ENCODE measurements at regions not wholly inside any gene's neighbourhood (a gene's known extent, or its start where the extent isn't known, plus 50 kb on each side); places are given as distances from the start of the nearest gene placed in this dataset.

- peak; percentile 57 for DNase-seq
Measured at GRCh38 chr20:52817511-52817910, 154.6 kb upstream of the TSHZ2 start.

GRCh38 chr20:52814371-52814770 lies 157.8 kb upstream of the TSHZ2 start:
- DNase-seq, result no peak

DNA sequence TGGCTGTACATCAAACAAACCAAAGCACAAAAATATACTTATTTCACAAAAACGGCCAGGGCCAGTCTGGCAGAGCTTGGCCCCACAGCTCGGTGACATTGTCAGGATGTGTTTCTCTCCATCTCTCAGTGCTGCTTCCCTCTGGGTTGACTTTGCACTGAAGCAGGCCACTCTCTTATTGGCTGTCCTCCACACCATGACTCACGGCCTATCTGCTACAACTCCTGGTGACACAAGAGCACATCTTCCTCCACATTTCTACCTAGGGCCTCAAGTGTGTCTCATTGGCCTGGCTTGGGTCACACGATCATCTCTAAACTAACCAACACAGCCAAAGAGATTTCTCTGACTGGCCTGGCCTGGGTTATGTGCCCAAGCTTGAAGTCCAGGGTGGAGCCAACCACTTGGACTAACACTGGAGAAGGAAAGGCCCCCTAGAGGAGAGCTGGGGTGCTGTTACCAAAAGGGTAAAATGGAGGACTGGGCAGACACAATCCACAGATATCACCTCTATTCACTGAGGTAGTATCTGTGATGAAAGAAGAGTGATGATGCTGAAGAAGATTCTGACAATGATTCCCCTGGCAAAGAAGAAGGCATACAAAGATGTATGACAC lies 159.8 kb upstream of the TSHZ2 start:
- no peak for DNase-seq

DNA sequence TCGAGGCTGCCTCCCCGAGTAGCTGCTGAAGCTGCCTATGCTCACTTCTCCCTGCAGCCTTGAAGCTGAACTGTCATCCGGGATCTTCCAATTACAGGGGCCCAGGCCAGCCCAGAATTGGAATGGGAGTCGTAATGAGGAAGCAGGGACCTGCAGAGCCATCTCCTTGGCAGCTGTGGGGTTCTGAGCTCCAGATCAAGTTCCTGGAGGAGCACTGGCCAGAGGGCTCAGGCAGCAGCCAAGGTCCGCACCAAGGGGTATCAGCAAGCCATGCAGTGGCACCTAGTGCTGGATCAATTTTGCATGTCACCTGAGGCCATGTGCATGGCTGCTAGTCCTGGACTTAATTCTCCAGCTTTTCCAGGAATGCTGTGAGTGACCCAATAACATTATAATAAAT lies 163.2 kb upstream of the TSHZ2 start:
- no peak for DNase-seq

DNA sequence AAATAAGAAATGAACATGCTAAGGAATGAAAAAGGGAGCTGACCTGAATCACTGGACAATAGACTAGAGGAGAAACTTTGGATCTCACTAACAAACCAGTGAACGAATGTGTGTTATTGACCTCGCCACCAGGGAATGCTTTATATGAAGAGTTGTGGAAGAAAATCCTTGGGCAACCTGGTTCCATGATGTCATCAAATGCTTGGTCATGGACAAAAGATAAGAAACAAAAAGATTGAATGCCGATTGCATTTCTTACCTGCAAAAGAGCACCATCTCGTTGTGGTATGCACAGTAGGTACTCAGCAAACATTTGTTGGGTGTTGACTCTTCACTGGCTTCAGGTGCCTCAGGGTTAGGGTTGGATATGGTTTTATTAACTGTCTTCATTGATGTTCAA lies 165.2 kb upstream of the TSHZ2 start:
- no peak for DNase-seq

GRCh38 chr20:52805843-52806242 lies 166.3 kb upstream of the TSHZ2 start:
- DNase-seq, result no peak

DNA sequence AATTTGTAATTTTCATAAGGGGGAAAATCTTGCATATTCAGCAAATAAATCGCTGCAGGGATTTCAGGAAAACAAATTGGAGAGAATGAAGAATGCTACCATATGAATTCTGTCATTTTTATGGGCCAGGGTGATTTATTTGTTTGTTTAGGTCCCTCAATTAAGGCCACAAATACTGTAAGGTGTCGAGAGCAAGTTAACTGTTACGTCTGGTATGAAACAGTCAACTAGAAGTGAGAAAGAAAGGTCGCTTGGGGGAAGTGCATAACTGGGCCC lies 166.9 kb upstream of the TSHZ2 start:
- no peak for DNase-seq

GRCh38 chr20:52804497-52805295 lies 167.5 kb upstream of the TSHZ2 start:
- no peak for DNase-seq

- DNase-seq, result no peak
Measured at GRCh38 chr20:52801628-52802006, 170.5 kb upstream of the TSHZ2 start.

GRCh38 chr20:52800734-52801627 lies 171.2 kb upstream of the TSHZ2 start:
- no peak for DNase-seq

DNA sequence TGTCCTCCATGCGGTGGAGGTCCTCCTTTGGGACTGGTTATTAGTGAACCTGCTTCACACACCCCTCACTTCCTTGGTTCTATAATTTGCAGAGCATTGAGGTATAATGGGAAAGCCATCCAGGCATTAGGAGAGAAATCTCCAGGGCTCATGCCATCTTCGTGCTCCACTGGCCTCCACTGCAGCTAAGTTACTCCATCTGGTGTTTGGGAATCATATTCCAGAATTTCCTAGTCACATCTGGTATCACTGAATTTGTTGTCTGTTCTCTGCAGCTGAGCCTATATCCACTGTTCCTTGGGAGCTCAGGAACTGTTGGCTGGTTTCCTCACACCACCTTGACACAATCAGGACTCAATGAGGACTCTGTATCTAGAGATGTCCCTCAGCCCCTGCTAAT lies 173.0 kb upstream of the TSHZ2 start:
- DNase-seq, result peak; percentile 17

GRCh38 chr20:52798124-52798523 lies 174.0 kb upstream of the TSHZ2 start:
- DNase-seq, result no peak

DNA sequence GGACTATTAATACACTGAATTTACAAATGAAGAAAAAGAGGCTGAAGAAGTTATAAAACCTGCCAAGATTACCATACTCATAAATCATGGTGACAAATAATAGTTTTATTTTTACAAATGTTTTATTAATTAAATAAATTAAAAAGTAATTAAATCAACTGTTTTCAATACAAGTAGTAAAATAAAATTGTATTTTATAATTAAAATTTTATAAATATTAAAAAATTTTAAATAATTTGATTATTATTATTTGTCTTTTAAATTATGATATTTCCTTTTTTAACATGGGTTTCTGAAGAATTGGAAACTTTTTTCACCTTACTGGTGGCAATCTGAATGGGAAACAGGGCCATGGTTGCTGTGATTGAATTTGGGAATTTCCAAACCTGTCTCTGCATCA lies 177.3 kb upstream of the TSHZ2 start:
- no peak for DNase-seq

- DNase-seq, result no peak
Measured at GRCh38 chr20:52793339-52793963, 178.7 kb upstream of the TSHZ2 start.

GRCh38 chr20:52791091-52791490 lies 181.1 kb upstream of the TSHZ2 start:
- no peak for DNase-seq

- no peak for DNase-seq
Measured at GRCh38 chr20:52789716-52790115, 182.4 kb upstream of the TSHZ2 start.

GRCh38 chr20:52787962-52788361 lies 184.2 kb upstream of the TSHZ2 start:
- DNase-seq, result no peak

DNA sequence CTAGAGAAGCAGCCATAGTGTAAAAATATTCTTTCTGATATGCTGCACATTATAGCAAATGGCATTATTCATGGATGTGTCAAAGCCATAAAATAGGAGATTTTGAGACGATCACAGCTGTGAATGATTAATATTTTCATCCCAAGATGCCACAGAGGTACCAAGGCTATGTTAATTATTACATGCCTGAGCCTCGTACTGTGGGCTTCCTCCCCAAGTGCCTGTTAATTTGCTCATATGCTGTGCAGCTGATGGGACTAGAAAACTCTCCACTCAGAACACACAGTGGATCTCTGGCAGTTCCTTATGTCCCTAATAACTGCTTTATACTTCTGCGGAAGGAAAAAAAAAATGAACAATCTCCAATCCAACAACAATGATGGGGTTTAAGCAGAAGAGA lies 184.9 kb upstream of the TSHZ2 start:
- DNase-seq, result peak; percentile 24

GRCh38 chr20:52785679-52786078 lies 186.5 kb upstream of the TSHZ2 start:
- DNase-seq, result peak; percentile 38

DNA sequence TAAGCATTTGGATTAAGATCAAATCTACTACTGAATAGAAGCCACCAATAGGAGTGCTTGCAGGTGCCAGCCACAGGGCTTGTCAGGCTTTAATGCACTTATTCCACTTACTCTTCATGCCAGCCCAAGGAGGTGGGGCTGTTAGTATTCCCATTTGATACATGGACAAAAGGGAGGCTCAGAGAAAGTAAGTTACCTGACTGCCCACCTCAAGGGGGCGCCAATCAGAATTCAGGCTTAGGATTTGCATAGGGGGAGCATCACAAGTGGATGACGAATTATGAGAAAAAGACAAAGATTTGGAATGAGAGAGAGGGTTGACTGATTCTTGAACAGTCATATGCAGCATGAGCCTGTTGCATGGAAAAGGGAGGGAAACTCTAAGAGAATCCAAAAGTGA lies 188.4 kb upstream of the TSHZ2 start:
- DNase-seq, result no peak

DNA sequence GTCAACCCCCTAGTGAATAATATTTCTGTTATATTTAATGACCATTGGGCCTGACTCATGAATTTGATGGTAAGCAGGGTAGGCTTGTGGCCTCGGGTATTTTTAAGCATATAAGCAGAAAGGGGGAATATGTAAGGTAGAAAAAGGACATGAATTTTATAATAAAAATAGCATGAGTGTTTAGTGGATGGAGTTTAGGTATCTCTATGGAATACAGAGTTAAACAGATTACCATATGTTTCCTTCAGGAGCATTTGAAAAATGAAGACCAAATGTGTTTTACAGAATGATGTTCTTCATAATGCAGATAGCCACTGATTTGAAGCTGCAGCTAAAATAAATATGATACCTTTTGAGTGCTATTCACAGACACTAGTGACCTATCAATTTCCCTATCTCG lies 191.7 kb upstream of the TSHZ2 start:
- DNase-seq, result no peak

DNA sequence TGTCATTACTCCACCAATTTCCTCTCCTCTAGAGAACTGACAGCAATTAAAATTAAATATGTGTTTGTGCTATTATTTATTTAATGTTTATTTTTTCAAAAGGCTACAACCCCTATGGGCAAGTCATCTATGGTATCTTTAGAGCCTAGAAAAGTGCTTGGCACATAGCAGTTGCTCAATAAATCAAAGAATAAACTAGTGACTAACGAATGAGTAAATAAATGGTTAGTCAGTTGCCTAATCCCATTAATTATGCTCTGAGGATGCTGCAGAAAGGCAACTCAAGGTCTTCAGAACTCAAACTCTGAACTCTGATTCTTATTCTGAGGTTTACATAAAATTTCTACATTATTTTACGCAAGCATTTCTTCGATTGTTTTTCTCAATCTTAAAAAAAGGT lies 193.0 kb upstream of the TSHZ2 start:
- DNase-seq, result no peak

DNA sequence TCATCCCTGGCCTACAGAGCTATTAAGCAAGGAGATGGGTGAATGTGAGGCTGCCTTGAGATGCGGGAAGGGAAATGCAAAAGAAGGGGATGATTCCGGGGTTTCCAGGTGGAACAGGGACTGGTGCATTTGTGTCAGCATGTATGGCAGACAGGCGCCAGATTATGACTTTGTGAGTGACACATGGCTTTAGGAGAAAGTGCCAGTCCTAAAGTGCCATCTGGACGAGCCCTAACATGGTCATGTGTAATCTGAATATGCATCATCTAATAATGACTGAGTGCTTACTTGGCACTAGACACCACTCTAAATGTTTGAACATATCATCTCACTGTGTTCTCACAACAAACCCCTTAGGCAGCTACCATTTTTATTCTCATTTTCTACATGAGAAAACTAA lies 195.0 kb upstream of the TSHZ2 start:
- DNase-seq, result no peak
